ENCODE measurements at regions not wholly inside any gene's neighbourhood (a gene's known extent, or its start where the extent isn't known, plus 50 kb on each side); places are given as distances from the start of the nearest gene placed in this dataset.

DNA sequence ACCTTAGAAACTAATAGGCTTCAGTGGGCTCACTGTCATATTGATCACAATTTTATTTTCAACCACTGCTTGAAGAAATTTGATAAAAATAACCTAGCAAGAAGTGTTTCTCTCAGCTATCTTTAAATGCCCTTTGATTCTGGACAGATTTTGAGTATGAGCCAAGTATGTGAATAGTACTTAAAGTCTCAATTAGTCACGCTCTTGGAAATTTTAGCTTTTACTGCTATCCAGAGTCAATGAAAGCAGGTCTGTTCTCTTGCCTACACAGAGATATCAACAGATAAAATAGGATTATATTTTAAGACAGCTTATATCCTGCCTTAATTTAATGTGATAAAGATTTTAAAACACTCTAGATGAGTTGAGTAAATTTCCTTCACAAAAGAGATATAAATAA is 337.3 kb downstream of the CBLN2 start:
- intact Hi-C loops (cut with DNase I) = no loop called here

GRCh38 chr18:72201032-72201431 is 343.1 kb downstream of the CBLN2 start:
- H3K27ac ChIP-seq = no peak overlapping the region
- H3K27me3 ChIP-seq = no peaks in the 10 kb centered on the region
- no peaks in the 10 kb centered on the region for H3K4me1 ChIP-seq
- DNase-seq (no peak), ATAC-seq (no peak)
- intact Hi-C loops (cut with DNase I) = no loop called here
- TF ChIP-seq CTCF (IDR thresholded peaks at IDR 0.05) = no peak
- no peak for TF ChIP-seq POLR2A (IDR thresholded peaks at IDR 0.05)
- no peaks in the 10 kb centered on the region for H3K9me3 ChIP-seq
- H3K36me3 ChIP-seq (replicated peaks in 1 of 2; ENCODE audit: insufficient read depth in 1 of 2, low read depth in 2 of 2) = no peaks in the 10 kb centered on the region
- H3K4me3 ChIP-seq = no peak overlapping the region

More for the DNA sequence above, 337.3 kb downstream of the CBLN2 start:
- H3K4me3 ChIP-seq = no peak overlapping the region
- DNase-seq (no peak), ATAC-seq (no peak)
- H3K27me3 ChIP-seq = no peaks in the 10 kb centered on the region
- H3K36me3 ChIP-seq (replicated peaks in 1 of 2; ENCODE audit: insufficient read depth in 1 of 2, low read depth in 2 of 2) = no peaks in the 10 kb centered on the region
- WGBS, 2 donors = 33 to 51% methylated on average over 1 of the region's 1 CpG
- no peak overlapping the region for H3K27ac ChIP-seq
- no peaks in the 10 kb centered on the region for H3K9me3 ChIP-seq
- H3K4me1 ChIP-seq = no peaks in the 10 kb centered on the region
- no peak for TF ChIP-seq POLR2A (IDR thresholded peaks at IDR 0.05)
- TF ChIP-seq CTCF (IDR thresholded peaks at IDR 0.05) = no peak

DNA sequence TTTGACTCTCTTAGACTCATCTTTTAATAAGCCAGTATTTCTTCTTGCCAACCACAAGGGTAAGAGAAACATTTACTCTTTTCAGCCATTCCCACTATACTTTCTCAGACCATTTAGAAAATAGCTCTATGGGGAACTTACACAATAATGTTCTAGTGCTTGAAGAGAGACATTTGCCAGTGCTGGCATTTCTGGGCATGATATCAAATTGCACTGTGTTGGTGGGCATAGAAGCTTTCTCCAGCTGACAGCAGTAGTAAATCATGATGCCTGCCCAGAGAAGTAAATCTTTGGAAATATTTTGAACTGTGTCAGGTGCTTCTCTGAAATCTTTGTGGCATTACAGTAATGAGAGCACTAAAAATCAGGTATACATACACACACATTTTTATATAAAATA is 346.6 kb downstream of the CBLN2 start:
- H3K27ac ChIP-seq = no peak overlapping the region
- H3K36me3 ChIP-seq (replicated peaks in 1 of 2; ENCODE audit: insufficient read depth in 1 of 2, low read depth in 2 of 2) = no peaks in the 10 kb centered on the region
- H3K27me3 ChIP-seq = no peaks in the 10 kb centered on the region
- H3K4me3 ChIP-seq = no peak overlapping the region
- H3K9me3 ChIP-seq = no peaks in the 10 kb centered on the region
- intact Hi-C loops (cut with DNase I) = no loop called here
- no peak for ATAC-seq
- TF ChIP-seq POLR2A (IDR thresholded peaks at IDR 0.05) (no peak), CTCF (IDR thresholded peaks at IDR 0.05) (no peak)
- DNase-seq = no peak
- no peaks in the 10 kb centered on the region for H3K4me1 ChIP-seq

DNA sequence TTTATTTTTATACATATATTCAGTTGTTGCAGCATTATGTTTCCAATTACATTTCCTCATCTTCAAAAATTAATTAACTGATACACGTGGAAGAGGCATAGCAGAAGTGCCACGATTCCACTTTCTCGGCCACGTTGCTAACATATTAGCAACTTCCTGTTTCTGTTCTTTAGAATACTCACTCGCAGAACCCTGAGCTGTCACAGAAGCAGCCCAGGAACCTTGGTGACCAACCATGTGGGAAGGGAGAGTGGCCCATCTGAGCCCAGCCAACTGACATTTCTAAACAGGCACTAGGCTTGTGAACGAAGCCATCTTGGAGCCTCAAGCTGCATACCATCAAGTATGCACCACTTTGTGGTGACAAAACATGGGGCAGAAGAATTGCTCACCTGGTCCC is 350.1 kb downstream of the CBLN2 start:
- no peak for TF ChIP-seq POLR2A (IDR thresholded peaks at IDR 0.05)
- TF ChIP-seq CTCF (IDR thresholded peaks at IDR 0.05) = no peak
- no peaks in the 10 kb centered on the region for H3K36me3 ChIP-seq (replicated peaks in 1 of 2; ENCODE audit: insufficient read depth in 1 of 2, low read depth in 2 of 2)
- H3K4me3 ChIP-seq = no peak overlapping the region
- ATAC-seq (no peak), DNase-seq (no peak)
- no peak overlapping the region for H3K27ac ChIP-seq
- intact Hi-C loops (cut with DNase I) = no loop called here
- H3K9me3 ChIP-seq = no peaks in the 10 kb centered on the region
- no peaks in the 10 kb centered on the region for H3K4me1 ChIP-seq
- no peaks in the 10 kb centered on the region for H3K27me3 ChIP-seq
- 63 to 68% methylated on average over 6 of the region's 6 CpGs for WGBS, 2 donors

DNA sequence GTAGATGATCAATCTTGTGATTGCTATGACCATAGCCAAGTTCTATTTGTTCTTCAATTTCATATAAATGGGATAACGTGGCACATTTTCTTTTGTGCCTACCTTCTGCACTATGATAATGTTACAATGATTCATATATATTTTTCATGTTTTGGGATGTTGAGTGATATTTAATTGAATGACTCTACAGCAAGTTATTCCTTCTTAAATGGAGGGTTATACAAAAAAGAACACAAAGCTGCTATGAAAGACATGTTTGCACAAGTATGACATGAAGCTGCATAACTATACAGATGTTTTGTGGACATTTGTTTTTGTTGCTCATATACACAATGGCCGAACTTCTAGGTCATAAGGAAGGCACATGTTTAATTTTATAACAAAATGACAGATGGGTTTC is 356.2 kb downstream of the CBLN2 start:
- Histone ChIP-seq H3K9me3 (no peaks in the 10 kb centered on the region), H3K4me3 (no peak overlapping the region), H3K36me3 (replicated peaks in 1 of 2; ENCODE audit: insufficient read depth in 1 of 2, low read depth in 2 of 2) (no peaks in the 10 kb centered on the region), H3K27ac (no peak overlapping the region), H3K27me3 (no peaks in the 10 kb centered on the region), H3K4me1 (no peaks in the 10 kb centered on the region)
- TF ChIP-seq CTCF (IDR thresholded peaks at IDR 0.05) = no peak
- ATAC-seq = no peak
- 39% methylated on average over 2 of the region's 2 CpGs for WGBS, 2 donors
- DNase-seq = no peak
- intact Hi-C loops (cut with DNase I) = no loop called here
